ENCODE measurements at regions not wholly inside any gene's neighbourhood (a gene's known extent, or its start where the extent isn't known, plus 50 kb on each side); places are given as distances from the start of the nearest gene placed in this dataset.

DNA sequence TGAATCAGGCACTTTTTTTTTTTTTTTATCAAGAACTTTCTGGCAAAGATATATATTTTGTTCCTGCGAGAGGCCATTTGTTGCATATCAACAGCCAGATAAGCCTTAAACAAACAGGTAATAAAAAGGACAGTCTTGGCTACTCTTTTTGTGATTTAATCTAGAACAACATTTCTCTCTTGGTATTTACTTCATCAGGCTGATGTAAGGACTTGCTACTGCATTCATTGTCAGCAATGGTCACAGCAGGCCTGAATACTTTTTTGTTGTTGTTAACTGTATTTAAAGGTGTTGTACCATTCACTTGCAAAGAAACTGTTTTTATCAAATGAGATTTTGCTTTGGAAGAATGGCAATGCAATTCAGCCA is 683.8 kb downstream of the IRS1 start:
- TF ChIP-seq, protein P1, sequence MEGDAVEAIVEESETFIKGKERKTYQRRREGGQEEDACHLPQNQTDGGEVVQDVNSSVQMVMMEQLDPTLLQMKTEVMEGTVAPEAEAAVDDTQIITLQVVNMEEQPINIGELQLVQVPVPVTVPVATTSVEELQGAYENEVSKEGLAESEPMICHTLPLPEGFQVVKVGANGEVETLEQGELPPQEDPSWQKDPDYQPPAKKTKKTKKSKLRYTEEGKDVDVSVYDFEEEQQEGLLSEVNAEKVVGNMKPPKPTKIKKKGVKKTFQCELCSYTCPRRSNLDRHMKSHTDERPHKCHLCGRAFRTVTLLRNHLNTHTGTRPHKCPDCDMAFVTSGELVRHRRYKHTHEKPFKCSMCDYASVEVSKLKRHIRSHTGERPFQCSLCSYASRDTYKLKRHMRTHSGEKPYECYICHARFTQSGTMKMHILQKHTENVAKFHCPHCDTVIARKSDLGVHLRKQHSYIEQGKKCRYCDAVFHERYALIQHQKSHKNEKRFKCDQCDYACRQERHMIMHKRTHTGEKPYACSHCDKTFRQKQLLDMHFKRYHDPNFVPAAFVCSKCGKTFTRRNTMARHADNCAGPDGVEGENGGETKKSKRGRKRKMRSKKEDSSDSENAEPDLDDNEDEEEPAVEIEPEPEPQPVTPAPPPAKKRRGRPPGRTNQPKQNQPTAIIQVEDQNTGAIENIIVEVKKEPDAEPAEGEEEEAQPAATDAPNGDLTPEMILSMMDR (IDR thresholded peaks at IDR 0.05), result no peak

DNA sequence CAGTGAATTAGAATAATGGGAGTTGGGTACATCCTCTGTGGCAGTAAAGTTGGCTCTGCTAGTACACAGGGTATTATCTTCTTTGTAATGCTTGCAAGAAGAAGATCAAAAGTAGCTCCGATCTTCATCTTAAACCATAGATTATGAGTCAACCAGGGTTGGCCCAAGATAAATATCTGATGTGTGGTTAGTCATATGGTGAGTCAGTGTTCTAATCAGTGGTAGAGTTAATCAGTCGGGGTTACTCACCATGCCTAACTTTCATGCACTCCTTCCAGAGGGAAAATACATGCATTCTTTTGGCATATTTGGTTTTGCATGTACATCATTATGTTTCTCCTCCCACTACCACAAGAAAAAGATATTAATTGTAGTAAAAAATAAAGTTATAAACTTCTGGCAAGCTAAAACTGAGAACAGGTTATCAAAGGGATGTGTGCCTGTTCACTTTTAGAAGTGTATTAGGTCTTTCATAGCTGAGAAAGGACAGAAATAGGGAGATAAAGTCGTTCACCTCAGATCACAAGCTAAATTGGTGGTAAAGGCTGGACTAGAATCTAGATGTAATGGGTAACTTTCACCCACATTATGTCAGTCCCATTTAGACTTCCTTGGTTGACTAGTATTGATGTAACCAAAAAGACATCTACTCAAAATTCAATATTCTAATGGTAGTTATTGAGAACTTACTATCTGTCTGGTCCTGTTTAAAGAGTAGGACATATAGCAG is 684.4 kb downstream of the IRS1 start:
- TF ChIP-seq, protein P1 (IDR thresholded peaks at IDR 0.05), result no peak

DNA sequence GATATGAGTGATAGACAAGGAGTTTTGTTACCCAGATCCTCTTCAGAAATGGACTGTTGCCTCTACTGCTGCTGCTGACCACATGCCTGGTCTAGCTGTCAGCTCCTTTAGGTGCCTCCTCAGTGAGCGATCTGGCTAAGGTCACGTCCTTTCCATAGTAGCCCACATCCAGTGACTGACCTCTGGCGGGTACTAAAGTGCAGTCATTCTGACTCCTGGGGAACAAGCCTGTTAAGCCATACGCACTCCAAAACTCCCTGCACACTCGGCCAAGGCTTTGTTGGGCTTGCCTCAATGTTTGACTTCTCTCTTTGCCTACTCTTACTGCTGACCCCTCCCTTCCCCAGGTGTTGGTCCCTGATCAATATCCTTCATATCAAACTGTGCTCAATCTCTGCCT is 685.2 kb downstream of the IRS1 start:
- TF ChIP-seq, protein P1 (IDR thresholded peaks at IDR 0.05), result no peak

DNA sequence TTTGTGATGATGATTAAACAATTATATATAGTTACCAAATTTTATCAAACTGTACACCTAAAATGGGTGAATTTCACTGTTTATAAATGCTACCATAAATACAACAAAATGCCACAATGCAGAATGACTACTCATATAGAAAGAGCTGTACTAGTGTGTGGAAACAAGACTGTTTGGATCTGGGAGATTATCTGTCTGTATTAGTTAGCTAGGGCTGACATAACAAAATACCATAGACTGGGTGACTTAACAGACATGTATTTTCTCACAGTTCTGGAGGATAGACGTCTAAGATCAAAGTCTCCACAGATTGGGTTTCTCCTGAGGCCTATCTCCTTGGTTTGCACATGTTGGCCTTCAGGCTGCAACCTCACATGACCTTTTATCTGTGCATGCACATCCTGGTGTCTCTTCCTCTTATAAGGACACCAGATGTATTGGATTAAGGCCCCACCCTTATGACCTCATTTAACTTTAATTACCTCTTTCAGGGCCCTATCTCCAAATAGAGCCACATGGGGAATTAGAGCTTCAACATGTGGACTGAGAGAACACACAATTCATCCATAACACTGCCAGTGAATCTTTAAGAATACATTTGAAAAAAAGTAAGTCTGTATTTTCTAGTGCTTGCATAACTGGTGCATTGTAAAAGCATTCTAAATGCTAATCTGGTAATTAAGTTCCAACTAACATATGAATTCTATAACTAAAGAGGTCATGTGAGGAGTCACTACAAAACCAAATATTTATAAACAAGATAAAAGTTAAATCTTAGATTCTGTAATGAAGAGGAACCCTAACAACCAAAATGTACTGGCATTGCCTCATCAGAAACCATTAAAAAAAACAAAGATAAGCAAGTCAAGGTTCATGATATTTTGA is 699.6 kb downstream of the NYAP2 start:
- TF ChIP-seq, protein P1 (IDR thresholded peaks at IDR 0.05), result no peak

DNA sequence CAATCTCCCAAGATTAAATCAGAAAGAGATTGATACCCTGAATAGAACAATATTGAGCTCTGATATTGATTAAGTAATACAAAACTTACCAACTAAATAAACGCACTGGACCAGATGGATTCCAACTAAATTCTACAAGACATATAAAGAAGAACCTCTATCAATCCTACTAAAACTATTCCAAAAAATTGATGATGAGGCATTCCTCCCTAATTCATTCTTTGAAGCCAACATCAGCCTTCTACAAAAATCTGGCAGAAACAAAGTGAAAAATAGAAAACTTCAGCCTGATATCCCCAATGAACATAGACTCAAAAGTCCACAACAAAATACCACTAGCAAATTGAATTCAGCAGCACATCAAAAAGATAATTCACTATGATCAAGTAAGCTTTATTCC is 695.5 kb downstream of the NYAP2 start:
- TF ChIP-seq, protein P1 (IDR thresholded peaks at IDR 0.05), result no peak

DNA sequence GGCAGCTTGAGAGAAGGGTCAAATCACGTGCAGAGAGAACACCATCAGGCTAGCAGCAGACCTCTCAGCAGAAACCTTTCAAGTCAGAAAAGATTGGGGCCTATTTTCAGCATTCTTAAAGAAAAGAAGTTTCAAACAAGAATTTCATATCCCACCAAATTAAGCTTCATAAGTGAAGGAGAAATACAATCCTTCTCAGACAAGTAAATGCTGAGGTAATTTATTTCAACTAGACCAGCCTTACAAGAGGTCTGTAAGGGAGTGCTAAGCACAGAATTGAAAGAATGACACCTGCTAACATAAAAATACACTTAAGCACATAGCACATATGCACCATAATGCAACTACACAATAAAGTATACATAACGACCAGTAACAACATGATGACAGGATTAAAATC is 693.9 kb downstream of the NYAP2 start:
- TF ChIP-seq, protein P1 (IDR thresholded peaks at IDR 0.05), result no peak

DNA sequence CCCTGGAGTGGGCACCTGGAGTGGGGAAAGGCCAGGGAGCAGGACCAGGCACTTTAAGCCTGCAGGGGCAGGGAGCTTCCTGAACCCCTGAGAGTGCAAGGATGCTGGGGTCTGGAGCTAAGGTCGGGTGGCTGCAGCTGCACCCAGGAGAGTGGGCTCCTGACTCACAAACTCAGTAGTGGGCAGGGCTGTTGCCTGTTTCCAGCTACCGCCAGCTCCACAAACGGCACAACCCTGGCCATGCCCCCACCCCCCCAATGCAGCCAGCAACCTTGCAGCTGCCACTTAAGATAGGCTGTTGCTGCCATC is 688.8 kb downstream of the NYAP2 start:
- TF ChIP-seq, protein P1 (IDR thresholded peaks at IDR 0.05), result no peak
